Esophagus muscularis mucosa (tissue), 3 donors: ENCODE measurements at regions not wholly inside any gene's neighbourhood (a gene's known extent, or its start where the extent isn't known, plus 50 kb on each side); places are given as distances from the start of the nearest gene placed in this dataset.

Experiments used
- CTCF ChIP-seq, 3 experiments: fragments of 200-600 bp in 2 of 3; fragments of 450-650 bp in 1 of 3; sonication (generic) in 2 of 3; IDR thresholded peaks; one replicate each; pipeline ENCODE4 v1.5.1; 2017 to 2019; ENCODE audit warnings: antibody characterized with exemption in 3 of 3, mild to moderate bottlenecking in 2 of 3, moderate library complexity in 1 of 3
- POLR2AphosphoS5 ChIP-seq, 2 donors: sonication (generic); formaldehyde crosslinking; IDR thresholded peaks; one replicate each; pipeline ENCODE4 v1.6.1; 2017; ENCODE audit warnings: antibody characterized with exemption in 2 of 2

GRCh38 chr12:114240288-114240687 is 165.7 kb downstream of the TBX5 start:
- no peak for TF ChIP-seq POLR2AphosphoS5 (IDR thresholded peaks at IDR 0.05)
- no peak for TF ChIP-seq CTCF (IDR thresholded peaks at IDR 0.05)
